ENCODE measurements at regions not wholly inside any gene's neighbourhood (a gene's known extent, or its start where the extent isn't known, plus 50 kb on each side); places are given as distances from the start of the nearest gene placed in this dataset.

DNA sequence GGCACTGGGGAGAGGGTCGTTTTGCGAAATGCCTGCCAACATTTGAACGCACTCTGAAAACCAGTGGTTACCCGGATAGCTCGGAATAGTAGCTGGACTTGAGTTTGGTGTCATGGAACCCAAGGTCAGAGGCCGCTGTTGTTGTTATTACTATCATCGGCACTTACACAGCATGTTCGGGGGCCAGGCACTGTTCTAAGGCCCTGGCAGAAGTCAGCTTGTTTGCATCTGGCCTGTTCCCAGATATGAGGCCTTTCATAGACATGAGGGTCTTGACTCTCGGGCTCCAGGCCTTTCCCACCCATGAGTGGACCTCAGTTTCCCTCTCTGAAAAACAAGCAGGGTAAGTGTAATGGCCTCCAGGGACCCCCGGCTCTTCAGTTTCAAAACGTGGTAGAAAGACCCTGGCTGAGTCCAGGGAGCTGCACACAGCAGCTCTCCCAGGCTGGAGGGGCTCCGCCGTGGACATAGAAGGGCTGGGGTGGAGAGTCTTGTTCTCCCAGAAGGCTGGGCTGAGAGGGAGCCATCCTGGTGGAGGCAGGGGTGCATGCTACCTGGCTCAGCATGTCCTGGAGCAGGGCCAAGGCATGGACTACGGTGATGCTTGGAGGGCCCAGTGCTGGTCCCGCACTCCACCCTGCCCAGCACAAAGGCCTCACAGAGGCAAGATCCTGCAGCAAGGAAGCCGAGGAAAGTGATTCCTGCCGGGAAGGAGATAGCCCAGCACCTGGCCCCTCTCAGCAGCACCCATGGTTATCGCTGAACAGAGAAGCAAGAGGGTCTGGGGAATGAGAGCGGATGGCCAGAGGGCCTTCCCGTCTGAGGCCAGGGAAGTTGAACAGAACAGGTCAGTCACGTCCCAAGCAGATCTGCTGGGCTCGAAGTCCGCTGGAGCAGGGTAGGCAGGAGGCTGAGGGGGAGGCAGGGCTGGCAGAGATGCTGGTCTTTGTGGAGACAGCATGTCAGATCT, 63.5 kb upstream of the C14orf180 start:
- no peak for ATAC-seq (ENCODE audit: low FRiP score)
- Histone ChIP-seq H3K36me3 (ENCODE audit: control insufficient read depth in 1 of 2, insufficient read depth in 2 of 2, low read length in 1 of 2) (no peaks in the 10 kb centered on the region), H3K27ac (ENCODE audit: low read depth in 1 of 2, low read length in 2 of 2) (no peak overlapping the region), H3K27me3 (ENCODE audit: control insufficient read depth in 1 of 2, insufficient read depth in 2 of 2, low read length in 1 of 2) (no peaks in the 10 kb centered on the region), H3K4me1 (ENCODE audit: control insufficient read depth in 1 of 2, insufficient read depth in 2 of 2, low read length in 2 of 2) (no peaks in the 10 kb centered on the region), H3K4me3 (ENCODE audit: low read length in 2 of 2) (no peak overlapping the region), H3K9me3 (ENCODE audit: control insufficient read depth, low read length) (peaks cover 17% of the 10 kb centered on the region)
- intact Hi-C loops (cut with DNase I), result no loop called here
- DNase-seq, result no peak
- 81% methylated on average over 23 of the region's 23 CpGs for WGBS, 2 donors

DNA sequence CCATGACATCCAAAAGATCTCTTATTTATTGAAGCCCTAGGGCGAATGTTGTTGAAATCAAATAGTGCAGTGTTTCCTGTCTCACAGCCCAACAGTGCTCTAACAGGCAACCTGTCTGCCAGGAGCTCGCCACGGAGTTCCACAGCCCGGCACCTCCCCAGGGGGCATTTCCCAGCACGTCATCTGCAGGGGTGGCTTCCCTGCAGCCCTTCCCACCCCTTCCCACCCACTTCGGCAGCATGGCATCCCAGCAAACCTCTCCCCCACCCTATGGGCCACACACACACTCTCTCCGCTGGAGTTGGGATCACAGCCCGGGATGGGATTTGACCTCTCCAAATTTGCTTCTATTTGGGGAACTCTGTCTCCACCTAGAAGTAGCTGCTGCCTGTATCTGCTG, 62.7 kb upstream of the C14orf180 start:
- ATAC-seq (ENCODE audit: low FRiP score) (no peak), DNase-seq (no peak)
- Histone ChIP-seq H3K4me3 (ENCODE audit: low read length in 2 of 2) (no peak overlapping the region), H3K4me1 (ENCODE audit: control insufficient read depth in 1 of 2, insufficient read depth in 2 of 2, low read length in 2 of 2) (no peaks in the 10 kb centered on the region), H3K27ac (ENCODE audit: low read depth in 1 of 2, low read length in 2 of 2) (no peak overlapping the region), H3K27me3 (ENCODE audit: control insufficient read depth in 1 of 2, insufficient read depth in 2 of 2, low read length in 1 of 2) (no peaks in the 10 kb centered on the region), H3K36me3 (ENCODE audit: control insufficient read depth in 1 of 2, insufficient read depth in 2 of 2, low read length in 1 of 2) (no peaks in the 10 kb centered on the region), H3K9me3 (ENCODE audit: control insufficient read depth, low read length) (peaks cover 17% of the 10 kb centered on the region)
- WGBS, 2 donors, result 51 to 60% methylated on average over 8 of the region's 8 CpGs
- intact Hi-C loops (cut with DNase I), result no loop called here

DNA sequence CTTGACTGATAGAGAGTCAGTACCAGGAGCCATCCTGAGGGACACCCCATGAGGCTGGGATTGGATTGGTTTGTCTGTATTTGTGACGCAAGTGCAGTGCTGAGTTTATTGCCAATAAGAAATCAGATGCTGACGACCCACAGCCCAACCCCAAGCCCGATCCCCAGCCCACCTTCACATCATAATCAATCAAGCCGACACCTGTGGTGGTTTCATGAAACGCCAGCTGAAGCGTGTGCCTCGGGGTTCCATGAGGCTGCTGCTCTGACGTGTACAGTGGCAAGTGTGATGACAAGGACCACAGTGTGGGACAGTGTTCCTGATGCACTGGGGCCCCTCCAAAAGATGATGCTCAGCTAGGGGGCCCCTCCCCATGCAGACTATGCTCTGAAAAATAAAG, 62.1 kb upstream of the C14orf180 start:
- H3K4me1 ChIP-seq (ENCODE audit: control insufficient read depth in 1 of 2, insufficient read depth in 2 of 2, low read length in 2 of 2), result no peaks in the 10 kb centered on the region
- H3K9me3 ChIP-seq (ENCODE audit: control insufficient read depth, low read length), result peaks cover 17% of the 10 kb centered on the region
- no peak overlapping the region for H3K4me3 ChIP-seq (ENCODE audit: low read length in 2 of 2)
- no peaks in the 10 kb centered on the region for H3K36me3 ChIP-seq (ENCODE audit: control insufficient read depth in 1 of 2, insufficient read depth in 2 of 2, low read length in 1 of 2)
- DNase-seq (no peak), ATAC-seq (ENCODE audit: low FRiP score) (no peak)
- intact Hi-C loops (cut with DNase I), result no loop called here
- no peak overlapping the region for H3K27ac ChIP-seq (ENCODE audit: low read depth in 1 of 2, low read length in 2 of 2)
- H3K27me3 ChIP-seq (ENCODE audit: control insufficient read depth in 1 of 2, insufficient read depth in 2 of 2, low read length in 1 of 2), result no peaks in the 10 kb centered on the region
- WGBS, 2 donors, result 78 to 83% methylated on average over 8 of the region's 8 CpGs

GRCh38 chr14:104517867-104518266, 61.7 kb upstream of the C14orf180 start:
- Histone ChIP-seq H3K4me3 (ENCODE audit: low read length in 2 of 2) (no peak overlapping the region), H3K9me3 (ENCODE audit: control insufficient read depth, low read length) (peaks cover 17% of the 10 kb centered on the region), H3K27ac (ENCODE audit: low read depth in 1 of 2, low read length in 2 of 2) (no peak overlapping the region), H3K27me3 (ENCODE audit: control insufficient read depth in 1 of 2, insufficient read depth in 2 of 2, low read length in 1 of 2) (no peaks in the 10 kb centered on the region), H3K36me3 (ENCODE audit: control insufficient read depth in 1 of 2, insufficient read depth in 2 of 2, low read length in 1 of 2) (no peaks in the 10 kb centered on the region), H3K4me1 (ENCODE audit: control insufficient read depth in 1 of 2, insufficient read depth in 2 of 2, low read length in 2 of 2) (no peaks in the 10 kb centered on the region)
- no peak for ATAC-seq (ENCODE audit: low FRiP score)
- 83 to 95% methylated on average over 14 of the region's 14 CpGs for WGBS, 2 donors
- intact Hi-C loops (cut with DNase I), result no loop called here
- DNase-seq, result no peak

- peaks cover 17% of the 10 kb centered on the region for H3K9me3 ChIP-seq (ENCODE audit: control insufficient read depth, low read length)
- no peak for ATAC-seq (ENCODE audit: low FRiP score)
- no peaks in the 10 kb centered on the region for H3K27me3 ChIP-seq (ENCODE audit: control insufficient read depth in 1 of 2, insufficient read depth in 2 of 2, low read length in 1 of 2)
- DNase-seq, result no peak
- H3K4me1 ChIP-seq (ENCODE audit: control insufficient read depth in 1 of 2, insufficient read depth in 2 of 2, low read length in 2 of 2), result no peaks in the 10 kb centered on the region
- intact Hi-C loops (cut with DNase I), result no loop called here
- H3K4me3 ChIP-seq (ENCODE audit: low read length in 2 of 2), result no peak overlapping the region
- no peak overlapping the region for H3K27ac ChIP-seq (ENCODE audit: low read depth in 1 of 2, low read length in 2 of 2)
- WGBS, 2 donors, result 70 to 76% methylated on average over 18 of the region's 18 CpGs
- no peaks in the 10 kb centered on the region for H3K36me3 ChIP-seq (ENCODE audit: control insufficient read depth in 1 of 2, insufficient read depth in 2 of 2, low read length in 1 of 2)
Observed at GRCh38 chr14:104518659-104519350, 60.8 kb upstream of the C14orf180 start.

DNA sequence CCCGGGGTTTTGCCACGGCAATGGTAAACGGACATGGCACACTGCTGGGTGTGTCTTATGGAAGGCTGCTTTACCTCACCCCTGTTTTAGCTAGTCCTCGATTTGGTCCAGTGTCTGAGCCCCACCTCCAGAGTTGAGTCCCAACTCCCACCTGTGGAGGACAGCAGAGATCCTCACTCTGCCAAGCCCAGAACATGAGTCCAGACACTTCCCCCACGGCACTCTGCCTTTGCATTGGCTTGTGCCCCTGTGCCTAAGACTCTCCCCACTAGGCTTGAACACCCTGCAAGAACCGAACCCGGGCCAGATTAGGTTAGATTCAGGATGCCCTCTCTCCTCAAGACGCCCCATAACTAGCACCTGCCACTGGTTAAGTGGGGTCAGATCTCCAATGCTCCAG, 59.8 kb upstream of the C14orf180 start:
- Histone ChIP-seq H3K9me3 (ENCODE audit: control insufficient read depth, low read length) (peaks cover 19% of the 10 kb centered on the region), H3K27me3 (ENCODE audit: control insufficient read depth in 1 of 2, insufficient read depth in 2 of 2, low read length in 1 of 2) (no peaks in the 10 kb centered on the region), H3K36me3 (ENCODE audit: control insufficient read depth in 1 of 2, insufficient read depth in 2 of 2, low read length in 1 of 2) (no peaks in the 10 kb centered on the region), H3K27ac (ENCODE audit: low read depth in 1 of 2, low read length in 2 of 2) (no peak overlapping the region), H3K4me3 (ENCODE audit: low read length in 2 of 2) (no peak overlapping the region), H3K4me1 (ENCODE audit: control insufficient read depth in 1 of 2, insufficient read depth in 2 of 2, low read length in 2 of 2) (no peaks in the 10 kb centered on the region)
- ATAC-seq (ENCODE audit: low FRiP score), result no peak
- WGBS, 2 donors, result 83 to 87% methylated on average over 8 of the region's 8 CpGs
- intact Hi-C loops (cut with DNase I), result no loop called here
- no peak for DNase-seq

DNA sequence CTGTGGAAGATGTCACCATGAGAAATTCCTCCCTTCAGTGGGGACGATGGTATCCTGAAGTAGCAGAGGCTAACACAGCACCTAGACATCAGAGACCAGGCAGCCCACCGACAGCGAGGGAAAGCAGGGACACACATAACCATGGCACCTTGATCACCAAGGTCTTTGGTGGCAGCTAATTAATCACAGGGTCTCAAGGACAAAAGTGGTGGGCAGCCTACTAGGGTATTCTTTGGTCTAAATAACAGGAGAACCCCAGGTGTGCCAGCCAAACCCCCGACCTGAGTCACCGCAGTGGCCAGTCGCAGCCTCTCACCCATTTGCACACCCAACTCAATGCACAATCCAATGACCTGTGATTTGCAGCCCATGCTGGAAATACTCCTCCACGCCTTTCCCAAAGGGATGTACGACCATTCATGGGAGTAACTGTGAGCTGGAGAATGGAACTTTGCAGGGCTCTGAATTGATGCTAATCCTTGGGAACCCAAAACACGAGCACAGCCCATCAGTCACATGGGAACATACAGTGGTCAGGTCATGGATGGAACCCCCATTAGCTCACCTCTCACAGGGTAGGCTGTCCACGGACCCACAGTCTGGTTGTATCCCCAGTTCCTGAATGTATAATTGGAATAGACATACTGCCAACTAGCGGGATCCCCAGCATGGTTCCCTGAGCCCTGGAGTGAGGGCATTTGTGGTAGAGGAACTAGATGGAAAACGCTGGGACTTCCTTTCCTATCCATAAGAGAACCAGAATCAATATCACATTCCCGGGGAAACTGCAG, 58.7 kb upstream of the C14orf180 start:
- Histone ChIP-seq H3K27ac (ENCODE audit: low read depth in 1 of 2, low read length in 2 of 2) (no peak overlapping the region), H3K9me3 (ENCODE audit: control insufficient read depth, low read length) (peaks cover 19% of the 10 kb centered on the region), H3K27me3 (ENCODE audit: control insufficient read depth in 1 of 2, insufficient read depth in 2 of 2, low read length in 1 of 2) (no peaks in the 10 kb centered on the region), H3K36me3 (ENCODE audit: control insufficient read depth in 1 of 2, insufficient read depth in 2 of 2, low read length in 1 of 2) (no peaks in the 10 kb centered on the region), H3K4me3 (ENCODE audit: low read length in 2 of 2) (no peak overlapping the region), H3K4me1 (ENCODE audit: control insufficient read depth in 1 of 2, insufficient read depth in 2 of 2, low read length in 2 of 2) (no peaks in the 10 kb centered on the region)
- 82 to 83% methylated on average over 13 of the region's 13 CpGs for WGBS, 2 donors
- DNase-seq (no peak), ATAC-seq (ENCODE audit: low FRiP score) (no peak)
- intact Hi-C loops (cut with DNase I), result no loop called here

- no peak for ATAC-seq (ENCODE audit: low FRiP score)
- no peaks in the 10 kb centered on the region for H3K4me1 ChIP-seq (ENCODE audit: control insufficient read depth in 1 of 2, insufficient read depth in 2 of 2, low read length in 2 of 2)
- 80 to 90% methylated on average over 8 of the region's 8 CpGs for WGBS, 2 donors
- no peak for DNase-seq
- peaks cover 13% of the 10 kb centered on the region for H3K9me3 ChIP-seq (ENCODE audit: control insufficient read depth, low read length)
- H3K36me3 ChIP-seq (ENCODE audit: control insufficient read depth in 1 of 2, insufficient read depth in 2 of 2, low read length in 1 of 2), result no peaks in the 10 kb centered on the region
- intact Hi-C loops (cut with DNase I), result no loop called here
- H3K27me3 ChIP-seq (ENCODE audit: control insufficient read depth in 1 of 2, insufficient read depth in 2 of 2, low read length in 1 of 2), result no peaks in the 10 kb centered on the region
- H3K4me3 ChIP-seq (ENCODE audit: low read length in 2 of 2), result no peak overlapping the region
- H3K27ac ChIP-seq (ENCODE audit: low read depth in 1 of 2, low read length in 2 of 2), result no peak overlapping the region
Observed at GRCh38 chr14:104521816-104522745, 57.5 kb upstream of the C14orf180 start.
